ENCODE measurements at regions not wholly inside any gene's neighbourhood (a gene's known extent, or its start where the extent isn't known, plus 50 kb on each side); places are given as distances from the start of the nearest gene placed in this dataset.

- Histone ChIP-seq H3K27ac (ENCODE audit: low read depth, low read length) (no peak overlapping the region), H3K4me1 (ENCODE audit: control insufficient read depth, insufficient read depth, low read length) (no peaks in the 10 kb centered on the region), H3K4me3 (ENCODE audit: low read length) (no peak overlapping the region), H3K9me3 (ENCODE audit: control insufficient read depth, low read length) (no peaks in the 10 kb centered on the region), H3K27me3 (ENCODE audit: control insufficient read depth, insufficient read depth, low read length, poor library complexity, severe bottlenecking) (no peaks in the 10 kb centered on the region), H3K9ac (ENCODE audit: extremely low read depth, low read length, poor library complexity, severe bottlenecking) (no peak overlapping the region), H3K36me3 (ENCODE audit: control insufficient read depth, insufficient read depth, low read length) (no peaks in the 10 kb centered on the region)
- DNase-seq, result no peak
- Mint-ChIP-seq H3K36me3 (ENCODE audit: low read depth) (no peaks in the 10 kb centered on the region), H3K27ac (no peak overlapping the region), H3K9me3 (no peaks in the 10 kb centered on the region), H3K4me1 (no peaks in the 10 kb centered on the region), H3K4me3 (no peak overlapping the region), H3K27me3 (ENCODE audit: insufficient read depth) (peaks cover 2% of the 10 kb centered on the region)
- TF ChIP-seq CTCF (conservative IDR thresholded peaks at IDR 0.05), result no peak
- 93% methylated on average over 2 to 17 of the region's 17 CpGs for WGBS, 2 experiments (ENCODE audit: insufficient coverage in 1 of 2, insufficient read length in 1 of 2)
Observed at GRCh38 chr2:558302-558642, 118.9 kb downstream of the TMEM18 start.

- Histone ChIP-seq H3K9ac (ENCODE audit: extremely low read depth, low read length, poor library complexity, severe bottlenecking) (no peak overlapping the region), H3K9me3 (ENCODE audit: control insufficient read depth, low read length) (no peaks in the 10 kb centered on the region), H3K27ac (ENCODE audit: low read depth, low read length) (no peak overlapping the region), H3K4me1 (ENCODE audit: control insufficient read depth, insufficient read depth, low read length) (no peaks in the 10 kb centered on the region), H3K36me3 (ENCODE audit: control insufficient read depth, insufficient read depth, low read length) (no peaks in the 10 kb centered on the region), H3K4me3 (ENCODE audit: low read length) (no peak overlapping the region), H3K27me3 (ENCODE audit: control insufficient read depth, insufficient read depth, low read length, poor library complexity, severe bottlenecking) (no peaks in the 10 kb centered on the region)
- H3K4me3 Mint-ChIP-seq, result no peak overlapping the region
- TF ChIP-seq CTCF (conservative IDR thresholded peaks at IDR 0.05), result no peak
- no peaks in the 10 kb centered on the region for H3K36me3 Mint-ChIP-seq (ENCODE audit: low read depth)
- no peaks in the 10 kb centered on the region for H3K4me1 Mint-ChIP-seq
- no peak overlapping the region for H3K27ac Mint-ChIP-seq
- no peak for DNase-seq
- WGBS, 2 experiments (ENCODE audit: insufficient coverage in 1 of 2, insufficient read length in 1 of 2), result 92 to 95% methylated on average over 31 to 34 of the region's 34 CpGs
- H3K9me3 Mint-ChIP-seq, result no peaks in the 10 kb centered on the region
- peaks cover 2% of the 10 kb centered on the region for H3K27me3 Mint-ChIP-seq (ENCODE audit: insufficient read depth)
Observed at GRCh38 chr2:557635-558301, 119.4 kb downstream of the TMEM18 start.

GRCh38 chr2:556485-556884 is 120.7 kb downstream of the TMEM18 start:
- Mint-ChIP-seq H3K4me3 (no peak overlapping the region), H3K27me3 (ENCODE audit: insufficient read depth) (peaks cover 4% of the 10 kb centered on the region), H3K36me3 (ENCODE audit: low read depth) (no peaks in the 10 kb centered on the region), H3K9me3 (no peaks in the 10 kb centered on the region), H3K4me1 (peaks cover 2% of the 10 kb centered on the region), H3K27ac (no peak overlapping the region)
- WGBS, 2 experiments (ENCODE audit: insufficient coverage in 1 of 2, insufficient read length in 1 of 2), result 91 to 93% methylated on average over 11 of the region's 11 CpGs
- H3K36me3 ChIP-seq (ENCODE audit: control insufficient read depth, insufficient read depth, low read length), result no peaks in the 10 kb centered on the region
- no peaks in the 10 kb centered on the region for H3K4me1 ChIP-seq (ENCODE audit: control insufficient read depth, insufficient read depth, low read length)
- H3K4me3 ChIP-seq (ENCODE audit: low read length), result no peak overlapping the region
- TF ChIP-seq CTCF (conservative IDR thresholded peaks at IDR 0.05), result no peak
- no peak overlapping the region for H3K9ac ChIP-seq (ENCODE audit: extremely low read depth, low read length, poor library complexity, severe bottlenecking)
- H3K9me3 ChIP-seq (ENCODE audit: control insufficient read depth, low read length), result no peaks in the 10 kb centered on the region
- DNase-seq, result no peak
- H3K27me3 ChIP-seq (ENCODE audit: control insufficient read depth, insufficient read depth, low read length, poor library complexity, severe bottlenecking), result no peaks in the 10 kb centered on the region
- H3K27ac ChIP-seq (ENCODE audit: low read depth, low read length), result no peak overlapping the region
